ENCODE measurements at regions not wholly inside any gene's neighbourhood (a gene's known extent, or its start where the extent isn't known, plus 50 kb on each side); places are given as distances from the start of the nearest gene placed in this dataset.
"Not testable (repeated sequence)": the region's sequence is repeated elsewhere in the genome, so short reads cannot be mapped to it uniquely, and the experiment has no call there.

DNA sequence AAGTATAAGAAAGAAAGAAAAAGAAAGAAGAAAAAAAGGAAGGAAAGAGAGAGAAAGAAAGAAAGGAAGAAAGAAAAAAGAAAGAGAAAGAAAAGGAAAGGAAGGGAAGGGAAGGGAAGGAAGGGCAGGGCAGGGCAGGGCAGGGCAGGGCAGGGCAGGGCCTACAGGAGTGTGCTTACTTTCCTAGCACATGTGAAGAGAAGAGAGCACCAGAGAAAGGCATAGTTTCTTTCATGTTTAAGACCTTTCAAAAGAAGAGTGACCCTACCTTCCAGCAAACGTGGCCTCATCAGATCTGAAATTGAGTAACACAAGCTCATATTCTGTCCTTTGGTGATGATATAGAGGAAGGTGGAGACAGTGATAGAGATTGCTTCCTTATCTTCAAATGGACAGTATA lies 899.3 kb upstream of the RAG2 start:
- no peak for DNase-seq

DNA sequence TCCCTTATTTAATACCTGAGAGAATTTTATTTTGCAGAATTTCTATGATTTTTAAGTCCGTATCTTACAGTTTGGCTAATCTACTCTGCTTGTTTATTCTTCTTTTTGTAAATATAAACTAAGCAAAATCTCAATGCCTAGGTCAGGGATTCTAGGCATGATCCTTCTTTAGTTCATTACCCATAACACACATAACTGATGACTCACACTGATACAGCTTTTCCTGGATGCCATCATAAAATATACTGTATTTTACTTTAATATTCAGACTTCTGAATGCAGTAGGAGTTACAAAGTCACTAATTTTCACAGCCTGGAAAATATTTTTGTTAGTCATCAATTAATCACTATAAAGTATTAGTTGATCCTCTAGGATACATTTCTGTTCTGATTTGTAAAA lies 898.2 kb upstream of the RAG2 start:
- no peak for DNase-seq

- no peak for DNase-seq
Observed at GRCh38 chr11:37484298-37484697, 886.3 kb upstream of the RAG2 start.

DNA sequence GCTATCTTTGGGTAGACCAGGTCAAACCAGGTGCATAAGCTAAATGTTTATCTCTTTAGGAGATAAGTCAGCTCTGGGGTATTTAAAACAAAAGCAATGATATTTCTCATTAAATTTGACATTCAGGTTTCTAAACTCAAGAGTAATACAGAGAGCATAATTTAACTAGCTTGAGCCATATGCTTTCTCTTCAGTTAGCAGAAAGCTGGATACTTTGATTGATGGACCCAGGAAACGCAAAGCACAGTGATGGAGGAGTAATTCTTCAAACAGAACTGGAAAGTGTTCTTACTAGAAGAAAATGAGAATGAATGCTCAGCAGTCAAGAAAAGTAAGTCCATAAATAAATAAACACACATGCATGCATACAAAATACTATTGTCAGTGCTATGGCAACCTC lies 885.7 kb upstream of the RAG2 start:
- DNase-seq: no peak

DNA sequence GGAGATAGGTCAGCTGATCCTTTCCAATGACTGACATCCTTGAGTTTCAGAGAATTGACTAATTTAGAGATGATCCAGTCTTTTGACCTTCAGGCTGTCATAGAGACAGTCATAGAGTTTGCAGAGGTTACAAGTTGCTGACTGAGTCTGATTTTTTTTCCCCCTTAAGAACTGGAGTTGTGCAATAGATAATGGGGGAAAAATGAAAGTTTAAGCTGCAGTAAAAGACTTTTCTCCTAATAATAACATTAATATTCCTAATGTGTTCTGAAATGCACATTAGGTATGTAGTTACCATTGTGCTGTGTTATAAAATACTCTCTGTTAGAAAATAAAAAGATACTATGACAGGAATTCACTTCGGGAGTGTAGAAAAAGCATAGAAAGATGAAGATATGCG lies 876.9 kb upstream of the RAG2 start:
- no peak for DNase-seq

- DNase-seq: no peak
Observed at GRCh38 chr11:37468344-37468743, 870.3 kb upstream of the RAG2 start.

GRCh38 chr11:37465221-37465620 lies 867.2 kb upstream of the RAG2 start:
- no peak for DNase-seq

GRCh38 chr11:37459456-37459855 lies 861.4 kb upstream of the RAG2 start:
- no peak for DNase-seq

DNA sequence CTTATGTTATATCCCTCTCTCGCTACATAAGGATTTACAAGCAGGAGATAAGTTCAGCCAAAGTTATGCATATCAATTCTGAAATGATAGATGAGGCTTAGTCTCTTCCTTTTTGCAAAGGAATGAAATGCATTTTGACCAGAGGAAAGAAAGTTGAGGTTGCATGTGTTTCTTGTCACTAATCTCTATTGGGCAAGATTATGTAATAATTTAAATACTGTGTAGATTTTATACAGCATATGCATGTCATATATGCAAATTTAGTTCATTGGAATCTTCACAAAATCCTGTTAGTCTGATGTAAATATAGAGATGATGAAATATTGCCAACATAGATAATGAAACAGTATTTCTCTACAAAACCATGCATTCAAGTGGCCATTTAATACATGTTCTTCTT lies 858.7 kb upstream of the RAG2 start:
- no peak for DNase-seq

DNA sequence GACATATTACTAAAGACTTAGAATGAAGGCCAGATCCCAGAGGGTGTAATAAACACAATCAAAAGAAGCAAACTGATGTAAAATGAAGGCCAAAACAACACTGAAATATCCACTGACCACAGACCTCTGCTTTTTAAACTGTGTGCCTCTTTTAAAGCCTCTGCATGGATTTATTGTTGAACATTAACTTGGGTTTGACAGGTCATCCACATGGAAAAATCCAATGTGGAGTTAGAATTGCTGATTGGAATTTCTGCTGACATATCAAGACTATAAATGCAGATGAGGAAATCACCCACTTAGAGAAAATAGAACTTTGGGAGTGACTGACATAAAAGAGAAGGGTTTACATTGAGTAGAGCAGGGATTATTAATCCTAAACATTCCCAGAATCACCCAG lies 853.9 kb upstream of the RAG2 start:
- no peak for DNase-seq

DNA sequence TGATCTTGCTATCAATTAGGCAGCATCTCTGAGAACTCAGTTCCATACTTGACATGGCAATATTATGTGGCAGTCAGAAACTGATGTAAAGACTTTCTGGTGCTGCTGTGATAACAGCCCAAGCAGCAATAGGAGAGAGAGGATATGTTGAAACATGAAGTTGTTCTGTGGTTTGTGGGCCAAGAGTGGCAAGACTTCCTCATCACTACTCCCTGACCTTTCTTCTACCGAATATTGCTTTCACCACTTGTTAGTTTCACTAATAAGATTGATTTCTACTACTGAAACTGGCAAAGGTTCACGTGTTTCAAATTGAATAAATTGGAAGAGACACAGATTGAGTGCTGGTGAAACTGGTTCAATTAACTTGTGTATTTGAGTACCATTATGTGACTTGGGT lies 852.6 kb upstream of the RAG2 start:
- no peak for DNase-seq

- no peak for DNase-seq
Observed at GRCh38 chr11:37449146-37449545, 851.1 kb upstream of the RAG2 start.

DNA sequence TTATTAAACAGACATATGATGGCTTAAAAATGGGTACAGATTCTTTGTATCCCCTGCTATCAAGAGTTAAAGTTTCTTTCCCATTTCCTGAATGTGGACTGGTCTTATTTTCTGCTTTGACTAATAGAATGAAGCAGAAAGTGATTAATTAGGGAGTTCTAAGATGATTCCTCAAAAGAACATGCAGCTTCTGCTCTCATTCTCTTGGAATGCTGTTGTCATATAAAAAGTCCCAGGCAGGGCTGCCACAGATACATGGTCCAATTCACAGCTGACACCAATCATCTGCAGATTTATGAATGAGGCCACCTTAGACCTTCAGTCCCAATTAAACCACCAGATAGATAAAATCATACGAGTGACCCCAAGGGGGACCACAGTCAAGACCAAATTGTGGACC lies 844.5 kb upstream of the RAG2 start:
- no peak for DNase-seq

DNA sequence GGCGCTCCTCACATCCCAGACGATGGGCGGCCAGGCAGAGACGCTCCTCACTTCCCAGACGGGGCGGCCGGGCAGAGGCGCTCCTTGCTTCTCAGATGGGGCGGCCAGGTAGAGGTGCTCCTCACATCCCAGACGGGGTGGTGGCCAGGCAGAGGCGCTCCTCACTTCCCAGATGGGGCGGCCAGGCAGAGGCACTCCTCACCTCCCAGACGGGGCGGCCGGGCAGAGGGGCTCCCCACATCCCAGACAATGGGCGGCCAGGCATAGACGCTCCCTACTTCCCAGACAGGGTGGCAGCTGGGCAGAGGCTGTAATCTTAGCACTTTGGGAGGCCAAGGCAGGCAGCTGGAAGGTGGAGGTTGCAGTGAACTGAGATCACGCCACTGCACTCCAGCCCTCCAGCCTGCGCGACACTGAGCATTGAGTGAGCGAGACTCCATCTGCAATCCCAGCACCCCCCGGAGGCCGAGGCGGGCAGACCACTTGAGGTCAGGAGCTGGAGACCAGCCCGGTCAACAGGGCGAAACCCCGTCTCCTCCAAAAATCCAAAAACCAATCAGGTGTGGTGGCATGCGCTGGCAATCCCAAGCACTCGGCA lies 833.7 kb upstream of the RAG2 start:
- DNase-seq: not testable (repeated sequence)

DNA sequence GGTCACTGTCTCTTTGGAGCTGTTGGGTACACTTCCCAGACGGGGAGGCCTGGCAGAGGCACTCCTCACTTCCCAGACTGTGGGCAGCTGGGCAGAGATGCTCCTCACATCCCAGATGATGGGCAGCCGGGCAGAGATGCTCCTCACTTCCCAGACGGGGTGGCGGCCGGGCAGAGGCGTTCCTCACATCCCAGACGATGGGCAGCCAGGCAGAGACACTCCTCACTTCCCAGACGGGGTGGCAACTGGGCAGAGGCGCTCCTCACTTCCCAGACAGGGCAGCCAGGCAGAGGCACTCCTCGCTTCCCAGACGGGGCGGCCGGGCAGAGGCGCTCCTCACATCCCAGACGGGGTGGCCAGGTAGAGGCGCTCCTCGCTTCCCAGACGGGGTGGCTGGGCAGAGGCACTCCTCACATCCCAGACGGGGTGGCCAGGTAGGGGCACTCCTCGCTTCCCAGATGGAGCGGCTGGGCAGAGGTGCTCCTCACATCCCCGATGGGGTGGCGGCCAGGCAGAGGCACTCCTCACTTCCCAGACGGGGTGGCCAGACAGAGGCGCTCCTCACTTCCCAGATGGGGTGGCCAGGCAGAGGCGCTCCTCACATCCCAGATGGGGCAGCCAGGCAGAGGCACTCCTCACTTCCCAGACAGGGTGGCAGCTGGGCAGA lies 833.1 kb upstream of the RAG2 start:
- DNase-seq: not testable (repeated sequence)

DNA sequence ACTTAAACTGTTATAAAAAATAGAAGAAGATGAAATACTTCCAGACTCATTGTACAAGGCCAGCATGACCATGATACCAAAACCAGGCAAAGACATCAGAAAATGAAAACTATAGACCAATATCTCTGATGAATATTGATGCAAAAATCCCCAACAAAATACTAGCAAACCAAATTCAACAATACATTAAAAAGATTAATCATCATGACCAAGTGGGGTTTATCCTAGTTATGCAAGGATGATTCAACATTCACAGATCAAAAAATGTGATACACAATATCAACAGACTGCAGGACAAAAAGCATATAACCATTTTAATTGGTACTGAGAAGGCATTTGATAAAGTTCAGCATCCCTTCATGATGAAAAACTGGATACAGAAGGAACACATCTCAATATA lies 824.5 kb upstream of the RAG2 start:
- DNase-seq: no peak

DNA sequence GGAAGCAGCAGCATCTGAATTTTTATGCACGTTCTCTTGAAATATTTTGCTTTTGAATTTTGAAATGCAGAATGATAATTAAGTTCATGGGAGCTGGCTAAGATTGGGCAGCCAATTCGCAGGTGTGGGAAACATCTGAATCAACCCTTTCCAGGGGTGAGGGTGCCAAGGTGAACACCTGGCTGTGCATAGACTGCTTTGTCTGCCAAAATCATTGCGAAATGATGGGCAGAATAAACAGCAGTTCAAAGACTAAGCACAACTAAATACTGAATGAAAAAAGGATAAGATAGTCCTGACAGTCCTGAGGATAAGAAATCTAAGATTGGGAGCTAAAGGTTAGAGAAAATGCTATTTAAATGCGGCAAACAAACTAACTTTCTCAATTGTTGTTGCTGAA lies 813.3 kb upstream of the RAG2 start:
- no peak for DNase-seq

DNA sequence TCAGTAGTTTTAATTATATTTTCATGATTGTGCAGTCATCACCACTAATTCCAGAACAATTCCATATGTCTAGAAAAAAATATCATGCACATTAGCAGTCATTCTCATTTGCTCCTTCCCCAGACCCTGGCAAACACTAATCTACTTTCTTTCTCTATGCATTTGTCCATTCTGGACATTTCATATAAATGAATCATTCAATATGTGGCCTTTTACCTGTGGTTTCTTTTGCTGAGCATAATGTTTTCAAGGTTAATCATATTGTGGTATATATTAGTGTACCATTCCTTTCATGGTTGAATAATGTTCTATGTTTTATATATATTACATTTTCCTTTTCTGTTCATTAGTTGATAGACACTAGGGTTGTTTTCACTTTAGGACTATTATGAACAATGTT lies 811.1 kb upstream of the RAG2 start:
- no peak for DNase-seq

DNA sequence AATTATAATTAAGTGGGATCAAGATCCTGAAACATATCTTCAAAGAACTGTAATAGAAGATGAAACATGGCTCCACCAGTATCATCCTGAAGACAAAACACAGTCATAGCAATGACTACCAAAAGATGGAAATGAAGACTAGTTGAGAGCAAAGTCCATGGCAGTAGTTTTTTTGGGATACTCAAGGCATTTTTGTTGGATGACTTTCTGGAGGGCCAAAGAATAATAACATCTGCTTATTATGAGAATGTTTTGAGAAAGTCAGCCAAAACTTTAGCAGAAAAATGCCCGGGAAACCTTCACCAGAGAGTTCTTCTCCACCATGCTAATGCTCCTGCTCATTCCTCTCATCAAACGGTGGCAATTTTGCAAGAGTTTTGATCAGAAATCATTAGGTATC lies 809.4 kb upstream of the RAG2 start:
- DNase-seq: no peak

DNA sequence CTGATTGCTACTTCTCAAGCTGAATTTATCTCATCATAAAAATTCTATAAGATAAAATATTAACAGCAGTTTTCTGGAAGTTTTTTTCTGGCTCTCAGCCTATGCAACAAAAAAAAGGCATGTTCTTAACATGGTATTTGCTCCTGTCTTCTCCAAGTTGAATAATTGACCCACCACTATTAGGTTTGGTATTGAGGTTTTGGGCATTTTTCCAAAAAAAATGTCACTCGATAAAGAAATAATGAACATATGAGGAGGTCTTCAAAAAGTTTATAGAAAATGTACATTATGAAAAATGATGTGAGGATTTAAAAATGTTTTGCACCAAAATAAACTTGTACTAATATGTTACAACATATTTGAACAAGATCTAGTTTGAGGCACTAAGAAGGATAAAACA lies 808.6 kb upstream of the RAG2 start:
- no peak for DNase-seq

GRCh38 chr11:37404231-37404630 lies 806.2 kb upstream of the RAG2 start:
- no peak for DNase-seq

DNA sequence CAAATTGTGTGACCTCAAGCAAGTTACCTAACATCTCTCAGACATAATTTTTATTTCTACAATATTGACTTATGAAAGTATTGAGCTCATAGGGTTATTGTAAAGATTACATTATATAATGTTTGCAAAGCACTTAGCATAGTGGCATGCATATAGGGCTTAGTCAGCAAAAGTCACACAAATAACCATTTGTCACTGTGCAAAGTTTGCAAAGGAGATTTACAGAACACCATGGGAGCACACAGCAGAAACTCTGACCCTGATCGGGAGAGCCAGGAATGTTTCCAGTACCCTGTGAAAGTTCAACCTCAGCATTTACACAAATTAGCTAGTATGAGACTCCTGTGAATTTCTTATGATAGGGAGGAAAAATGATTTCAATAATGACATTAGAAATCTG lies 804.6 kb upstream of the RAG2 start:
- DNase-seq: no peak

- no peak for DNase-seq
Observed at GRCh38 chr11:37394236-37394870, 796.3 kb upstream of the RAG2 start.

DNA sequence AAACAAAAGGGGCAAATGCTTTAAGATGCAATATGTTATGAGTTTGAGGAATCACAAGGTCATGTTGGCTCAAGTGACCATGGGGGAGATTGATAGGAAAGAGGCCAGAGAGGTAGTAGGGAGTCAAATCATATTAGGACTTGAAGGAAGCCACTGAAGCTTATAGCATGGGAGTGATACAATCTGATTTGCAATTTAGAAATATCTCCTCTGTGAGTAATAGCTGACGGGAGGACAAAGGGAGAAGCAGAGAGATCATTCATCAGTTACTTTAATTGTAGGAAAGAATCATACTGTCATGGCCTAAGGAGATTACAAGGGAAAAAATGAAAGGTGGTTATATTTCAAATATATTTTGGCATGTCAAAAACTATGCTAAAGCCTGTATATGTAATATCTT lies 793.6 kb upstream of the RAG2 start:
- no peak for DNase-seq

DNA sequence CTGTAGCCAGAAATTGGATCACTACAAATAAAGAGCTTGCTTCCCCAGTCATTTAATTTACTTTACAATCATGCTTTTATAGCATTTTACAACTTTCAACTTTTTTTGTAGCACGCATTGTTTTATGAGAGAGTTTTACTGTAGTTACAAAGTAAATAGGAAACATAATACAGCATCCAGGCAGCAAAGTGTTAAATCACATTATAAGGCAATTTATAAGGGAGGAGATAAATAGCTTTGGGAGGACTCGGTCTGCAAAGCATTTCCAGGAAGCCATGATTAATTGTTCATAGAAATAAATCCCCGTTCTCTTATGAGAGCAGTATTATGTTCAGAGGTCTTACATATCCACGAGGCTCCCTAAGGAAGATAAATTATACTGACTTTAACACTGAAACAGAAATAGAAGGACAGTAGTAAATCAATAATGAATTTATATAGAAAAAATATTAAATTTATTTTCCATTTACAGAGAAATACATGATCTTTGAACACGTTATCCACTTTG lies 792.6 kb upstream of the RAG2 start:
- DNase-seq: no peak
